H9 (cell line): ENCODE measurements at regions not wholly inside any gene's neighbourhood (a gene's known extent, or its start where the extent isn't known, plus 50 kb on each side); places are given as distances from the start of the nearest gene placed in this dataset.

Experiments used
- DNase-seq: peaks from one replicate; pipeline ENCODE4 v3.0.0-alpha.2; 2017
- H2AFZ ChIP-seq: one replicate; pipeline ENCODE4 v1.6.1; 2013; ENCODE audit warnings: mild to moderate bottlenecking, low read length, control low read depth, moderate library complexity
- H2AK5ac ChIP-seq: 2 replicates; pipeline ENCODE4 v1.6.1; 2013; ENCODE audit warnings: low read length, control low read depth, mixed read lengths; ENCODE audit not compliant: insufficient read length
- H2BK120ac ChIP-seq: one replicate; pipeline ENCODE4 v1.6.1; 2013; ENCODE audit warnings: low read depth, mild to moderate bottlenecking, low read length, control low read depth, inconsistent platforms; ENCODE audit not compliant: poor library complexity, severe bottlenecking
- H2BK12ac ChIP-seq: 2 replicates; pipeline ENCODE4 v1.6.1; 2013; ENCODE audit warnings: low read length, control low read depth, mixed read lengths, low read depth; ENCODE audit not compliant: insufficient read length
- H2BK15ac ChIP-seq: 2 replicates; pipeline ENCODE4 v1.6.1; 2013; ENCODE audit warnings: low read depth, low read length, control low read depth
- H2BK20ac ChIP-seq: one replicate; pipeline ENCODE4 v1.6.1; 2013; ENCODE audit warnings: low read depth, mild to moderate bottlenecking, low read length, control low read depth, inconsistent platforms; ENCODE audit not compliant: poor library complexity, severe bottlenecking
- H2BK5ac ChIP-seq: 2 replicates; pipeline ENCODE4 v1.6.1; 2013; ENCODE audit warnings: low read length, control low read depth, mixed read lengths; ENCODE audit not compliant: insufficient read length
- H3K14ac ChIP-seq: 2 replicates; pipeline ENCODE4 v1.6.1; 2013; ENCODE audit warnings: low read length, control low read depth; ENCODE audit not compliant: insufficient read depth
- H3K18ac ChIP-seq: 2 replicates; pipeline ENCODE4 v1.6.1; 2013; ENCODE audit warnings: low read depth, mild to moderate bottlenecking, mixed read lengths, low read length, control low read depth; ENCODE audit not compliant: insufficient read length
- H3K23ac ChIP-seq: 2 replicates; pipeline ENCODE4 v1.6.1; 2013; ENCODE audit warnings: low read length, control low read depth, mixed read lengths, low read depth; ENCODE audit not compliant: insufficient read length
- H3K23me2 ChIP-seq: 2 replicates; pipeline ENCODE4 v1.6.1; 2013; ENCODE audit warnings: low read depth, mild to moderate bottlenecking, mixed read lengths, low read length, control low read depth; ENCODE audit not compliant: insufficient read length, poor library complexity, severe bottlenecking
- H3K27ac ChIP-seq: 2 replicates; pipeline ENCODE4 v1.5.1; 2013; ENCODE audit warnings: low read length, control low read depth, mixed read lengths, low read depth; ENCODE audit not compliant: insufficient read length
- H3K27me3 ChIP-seq: 2 replicates; pipeline ENCODE4 v1.6.1; 2013; ENCODE audit warnings: low read length, control low read depth, inconsistent platforms; ENCODE audit not compliant: insufficient read depth
- H3K4ac ChIP-seq: 2 replicates; pipeline ENCODE4 v1.6.1; 2013; ENCODE audit warnings: low read depth, mild to moderate bottlenecking, control low read depth, inconsistent platforms, low read length, moderate library complexity
- H3K4me1 ChIP-seq: 2 replicates; pipeline ENCODE4 v1.6.1; 2013; ENCODE audit warnings: low read length, control low read depth, inconsistent platforms; ENCODE audit not compliant: insufficient read depth
- H3K4me2 ChIP-seq: 2 replicates; pipeline ENCODE4 v1.6.1; 2013; ENCODE audit warnings: low read length, control low read depth, mixed read lengths; ENCODE audit not compliant: insufficient read length, insufficient read depth
- H3K56ac ChIP-seq: 2 replicates; pipeline ENCODE4 v1.6.1; 2013; ENCODE audit warnings: low read depth, mild to moderate bottlenecking, mixed read lengths, low read length, control low read depth; ENCODE audit not compliant: insufficient read length
- H3K79me1 ChIP-seq: 2 replicates; pipeline ENCODE4 v1.6.1; 2013; ENCODE audit warnings: low read depth, mild to moderate bottlenecking, moderate library complexity, low read length, control low read depth, inconsistent platforms; ENCODE audit not compliant: insufficient read depth, poor library complexity, severe bottlenecking
- H3K79me2 ChIP-seq: 2 replicates; pipeline ENCODE4 v1.6.1; 2013; ENCODE audit warnings: low read length, control low read depth, inconsistent platforms; ENCODE audit not compliant: insufficient read depth
- H3K9ac ChIP-seq: 2 replicates; pipeline ENCODE4 v1.6.1; 2013; ENCODE audit warnings: low read length, control low read depth, mixed read lengths; ENCODE audit not compliant: insufficient read length; ENCODE audit errors: extremely low read depth
- H3K9me3 ChIP-seq: one replicate; pipeline ENCODE4 v1.6.1; 2013; ENCODE audit warnings: low read depth, low read length, inconsistent platforms; ENCODE audit not compliant: control insufficient read depth
- H3T11ph ChIP-seq: one replicate; pipeline ENCODE4 v1.6.1; 2013; ENCODE audit warnings: mild to moderate bottlenecking, low read length, control low read depth, inconsistent platforms
- H4K20me1 ChIP-seq: one replicate; pipeline ENCODE4 v1.6.1; 2013; ENCODE audit not compliant: control insufficient read depth, insufficient read length, insufficient read depth
- H4K5ac ChIP-seq: 2 replicates; pipeline ENCODE4 v1.6.1; 2013; ENCODE audit warnings: low read depth, mild to moderate bottlenecking, mixed read lengths, low read length, control low read depth; ENCODE audit not compliant: insufficient read length
- H4K8ac ChIP-seq: replicated peaks from 2 replicates; pipeline ENCODE4 v1.6.1; 2013; ENCODE audit warnings: low read length, control low read depth, mixed read lengths, low read depth; ENCODE audit not compliant: insufficient read length
- H4K91ac ChIP-seq: 2 replicates; pipeline ENCODE4 v1.6.1; 2013; ENCODE audit warnings: low read depth, mild to moderate bottlenecking, moderate library complexity, mixed read lengths, low read length, control low read depth; ENCODE audit not compliant: insufficient read length
- H3K27ac Mint-ChIP-seq, 3 experiments: 2 replicates in 2 of 3; 3 replicates in 1 of 3; pipeline ENCODE4 v1.8.0; 2020 to 2021; ENCODE audit warnings: mixed read lengths in 3 of 3, mild to moderate bottlenecking in 1 of 3, moderate library complexity in 1 of 3
- H3K27me3 Mint-ChIP-seq: 2 replicates; pipeline ENCODE4 v1.8.0; 2021; ENCODE audit warnings: low read depth, mild to moderate bottlenecking, moderate library complexity, mixed read lengths
- H3K36me3 Mint-ChIP-seq, 3 experiments: 2 replicates in 2 of 3; 3 replicates in 1 of 3; pipeline ENCODE4 v1.8.0; 2020 to 2021; ENCODE audit warnings: low read depth in 3 of 3, mixed read lengths in 3 of 3; ENCODE audit not compliant: insufficient read depth in 1 of 3
- H3K4me1 Mint-ChIP-seq, 2 experiments: 2 replicates each; pipeline ENCODE4 v1.8.0; 2020; ENCODE audit warnings: mixed read lengths in 2 of 2
- H3K4me3 Mint-ChIP-seq, 2 experiments: 2 replicates in 1 of 2; 3 replicates in 1 of 2; pipeline ENCODE4 v1.8.0; 2020 to 2021; ENCODE audit warnings: mild to moderate bottlenecking in 2 of 2, mixed read lengths in 2 of 2, moderate library complexity in 1 of 2
- H3K9me3 Mint-ChIP-seq, 2 experiments: 2 replicates in 1 of 2; 3 replicates in 1 of 2; pipeline ENCODE4 v1.8.0; 2020; ENCODE audit warnings: mild to moderate bottlenecking in 2 of 2, mixed read lengths in 2 of 2, moderate library complexity in 1 of 2
- CTCF ChIP-seq: fragments of 200-600 bp; sonication (generic); conservative IDR thresholded peaks from 3 replicates; pipeline ENCODE4 v1.8.0; 2021; ENCODE audit warnings: antibody characterized with exemption, mild to moderate bottlenecking
- WGBS: extraction: QIAGEN DNeasy Blood & Tissue Kit; methylation state at CpG from one replicate; pipeline ENCODE4 v1.1.7; 2013; ENCODE audit warnings: missing lambda C conversion rate, low lambda C conversion rate, mixed read lengths; ENCODE audit not compliant: insufficient read length; ENCODE audit errors: extremely low coverage; 5-methylcytosine and 5-hydroxymethylcytosine counted together

- no peak overlapping the region for H3K27ac ChIP-seq
- no CpG with 5 or more reads among the region's 2 CpGs for WGBS
- no peak overlapping the region for H3K56ac ChIP-seq
- no peak overlapping the region for H3K18ac ChIP-seq
- no peaks in the 10 kb centered on the region for H3K27me3 ChIP-seq
- H2AFZ ChIP-seq, result no peak overlapping the region
- Mint-ChIP-seq H3K36me3 (no peaks in the 10 kb centered on the region), H3K4me3 (no peak overlapping the region), H3K27ac (no peak overlapping the region), H3K27me3 (no peaks in the 10 kb centered on the region), H3K4me1 (no peaks in the 10 kb centered on the region), H3K9me3 (no peaks in the 10 kb centered on the region)
- H3K9ac ChIP-seq, result no peak overlapping the region
- no peak overlapping the region for H4K5ac ChIP-seq
- TF ChIP-seq CTCF, result no peak
- no peak overlapping the region for H2AK5ac ChIP-seq
- H3K79me2 ChIP-seq, result no peaks in the 10 kb centered on the region
- H2BK5ac ChIP-seq, result no peak overlapping the region
- no peak overlapping the region for H2BK12ac ChIP-seq
- no peak overlapping the region for H3T11ph ChIP-seq
- no peak overlapping the region for H3K14ac ChIP-seq
- no peaks in the 10 kb centered on the region for H4K20me1 ChIP-seq
- no peak overlapping the region for H3K4ac ChIP-seq
- no peak overlapping the region for H3K4me2 ChIP-seq
- H3K23ac ChIP-seq, result no peak overlapping the region
- no peak overlapping the region for H2BK120ac ChIP-seq
- no peaks in the 10 kb centered on the region for H3K79me1 ChIP-seq
- no peak overlapping the region for H4K8ac ChIP-seq
- no peak overlapping the region for H4K91ac ChIP-seq
- no peak for DNase-seq
- no peaks in the 10 kb centered on the region for H3K23me2 ChIP-seq
- no peaks in the 10 kb centered on the region for H3K4me1 ChIP-seq
- H3K9me3 ChIP-seq, result no peaks in the 10 kb centered on the region
- H2BK20ac ChIP-seq, result no peak overlapping the region
- H2BK15ac ChIP-seq, result no peak overlapping the region
Measured at GRCh38 chr1:72745413-72745812, 463.1 kb upstream of the NEGR1 start.
